Endodermal cell (in vitro differentiated cells): ENCODE measurements at regions not wholly inside any gene's neighbourhood (a gene's known extent, or its start where the extent isn't known, plus 50 kb on each side); places are given as distances from the start of the nearest gene placed in this dataset.

Experiments used
- DNase-seq: peaks from one replicate; pipeline ENCODE4 v3.0.0-alpha.2; 2017
- H3K27ac ChIP-seq: 2 replicates; pipeline ENCODE4 v1.5.1; 2013; ENCODE audit warnings: mild to moderate bottlenecking, low read depth, low read length, moderate library complexity
- H3K27me3 ChIP-seq: 2 replicates; pipeline ENCODE4 v1.6.1; 2013; ENCODE audit warnings: mild to moderate bottlenecking, low read length, moderate library complexity; ENCODE audit not compliant: insufficient read depth, control insufficient read depth, poor library complexity, severe bottlenecking
- H3K36me3 ChIP-seq: 2 replicates; pipeline ENCODE4 v1.7.0; 2013; ENCODE audit warnings: mild to moderate bottlenecking, low read length, moderate library complexity; ENCODE audit not compliant: control insufficient read depth, insufficient read depth
- H3K4me1 ChIP-seq: one replicate; pipeline ENCODE4 v1.7.0; 2013; ENCODE audit warnings: low read length; ENCODE audit not compliant: control insufficient read depth, insufficient read depth
- H3K4me3 ChIP-seq: 2 replicates; pipeline ENCODE4 v1.5.1; 2013; ENCODE audit warnings: mild to moderate bottlenecking, low read length, moderate library complexity
- H3K9ac ChIP-seq: 2 replicates; pipeline ENCODE4 v1.6.1; 2013; ENCODE audit warnings: mild to moderate bottlenecking, low read length, moderate library complexity; ENCODE audit not compliant: poor library complexity, severe bottlenecking; ENCODE audit errors: extremely low read depth
- H3K9me3 ChIP-seq: 2 replicates; pipeline ENCODE4 v1.6.1; 2013; ENCODE audit warnings: mild to moderate bottlenecking, low read length, moderate library complexity; ENCODE audit not compliant: control insufficient read depth
- H3K27ac Mint-ChIP-seq: 2 replicates; pipeline ENCODE4 v1.8.0; 2020; ENCODE audit warnings: mixed read lengths
- H3K27me3 Mint-ChIP-seq: 2 replicates; pipeline ENCODE4 v1.8.0; 2021; ENCODE audit warnings: mild to moderate bottlenecking, mixed read lengths; ENCODE audit not compliant: insufficient read depth
- H3K36me3 Mint-ChIP-seq: 2 replicates; pipeline ENCODE4 v1.8.0; 2020; ENCODE audit warnings: low read depth, mixed read lengths
- H3K4me1 Mint-ChIP-seq: 2 replicates; pipeline ENCODE4 v1.8.0; 2020; ENCODE audit warnings: mixed read lengths
- H3K4me3 Mint-ChIP-seq: 2 replicates; pipeline ENCODE4 v1.8.0; 2020; ENCODE audit warnings: mild to moderate bottlenecking, moderate library complexity, mixed read lengths
- H3K9me3 Mint-ChIP-seq: 2 replicates; pipeline ENCODE4 v1.8.0; 2020; ENCODE audit warnings: mild to moderate bottlenecking, mixed read lengths
- CTCF ChIP-seq: fragments of 200-600 bp; sonication (generic); conservative IDR thresholded peaks from 2 replicates; pipeline ENCODE4 v1.5.0; 2021; ENCODE audit warnings: antibody characterized with exemption, mild to moderate bottlenecking
- WGBS, 2 experiments: methylation state at CpG; one replicate each; pipeline versions ENCODE4 v1.1.5 to v1.1.7; 2013; ENCODE audit warnings: missing lambda C conversion rate in 2 of 2, mixed read lengths in 1 of 2; ENCODE audit not compliant: insufficient coverage in 1 of 2, insufficient read length in 1 of 2; 5-methylcytosine and 5-hydroxymethylcytosine counted together

- H3K9me3 Mint-ChIP-seq = no peaks in the 10 kb centered on the region
- WGBS, 2 experiments = 94 to 95% methylated on average over 7 of the region's 7 CpGs
- peaks cover 34% of the 10 kb centered on the region for H3K27me3 Mint-ChIP-seq
- DNase-seq = no peak
- H3K27ac ChIP-seq = no peak overlapping the region
- H3K4me3 ChIP-seq = no peak overlapping the region
- H3K27me3 ChIP-seq = peaks cover 5% of the 10 kb centered on the region
- H3K9me3 ChIP-seq = peaks cover 4% of the 10 kb centered on the region
- no peak for TF ChIP-seq CTCF
- no peaks in the 10 kb centered on the region for H3K4me1 Mint-ChIP-seq
- H3K36me3 ChIP-seq = no peaks in the 10 kb centered on the region
- no peaks in the 10 kb centered on the region for H3K36me3 Mint-ChIP-seq
- no peak overlapping the region for H3K4me3 Mint-ChIP-seq
- H3K27ac Mint-ChIP-seq = no peak overlapping the region
- no peak overlapping the region for H3K9ac ChIP-seq
- peaks cover 6% of the 10 kb centered on the region for H3K4me1 ChIP-seq
Measured at GRCh38 chr6:14670806-14671205, 553.2 kb downstream of the CD83 start.

GRCh38 chr6:14671261-14671681, 553.7 kb downstream of the CD83 start:
- peaks cover 30% of the 10 kb centered on the region for H3K27me3 Mint-ChIP-seq
- no peak for DNase-seq
- 90% methylated on average over 1 of the region's 1 CpG; no CpG with 5 or more reads in 1 of the 2 experiments for WGBS, 2 experiments

GRCh38 chr6:14671937-14672336, 554.4 kb downstream of the CD83 start:
- H3K4me3 ChIP-seq = no peak overlapping the region
- no peaks in the 10 kb centered on the region for H3K36me3 Mint-ChIP-seq
- peaks cover 25% of the 10 kb centered on the region for H3K27me3 Mint-ChIP-seq
- DNase-seq = no peak
- WGBS, 2 experiments = 94% methylated on average over 1 of the region's 1 CpG; no CpG with 5 or more reads in 1 of the 2 experiments
- no peak for TF ChIP-seq CTCF
- no peak overlapping the region for H3K4me3 Mint-ChIP-seq
- H3K27ac Mint-ChIP-seq = no peak overlapping the region
- H3K9me3 Mint-ChIP-seq = no peaks in the 10 kb centered on the region
- no peaks in the 10 kb centered on the region for H3K4me1 Mint-ChIP-seq
- no peak overlapping the region for H3K27ac ChIP-seq
- H3K36me3 ChIP-seq = no peaks in the 10 kb centered on the region
- peaks cover 6% of the 10 kb centered on the region for H3K4me1 ChIP-seq
- no peak overlapping the region for H3K9ac ChIP-seq
- peaks cover 5% of the 10 kb centered on the region for H3K27me3 ChIP-seq
- H3K9me3 ChIP-seq = peaks cover 4% of the 10 kb centered on the region

More at GRCh38 chr6:14671261-14671681, 553.7 kb downstream of the CD83 start:
- H3K4me1 ChIP-seq = peaks cover 6% of the 10 kb centered on the region
- no peak overlapping the region for H3K27ac ChIP-seq
- H3K36me3 Mint-ChIP-seq = no peaks in the 10 kb centered on the region
- H3K4me3 Mint-ChIP-seq = no peak overlapping the region
- TF ChIP-seq CTCF = no peak
- H3K4me3 ChIP-seq = no peak overlapping the region
- H3K9me3 Mint-ChIP-seq = no peaks in the 10 kb centered on the region
- H3K4me1 Mint-ChIP-seq = no peaks in the 10 kb centered on the region
- no peak overlapping the region for H3K27ac Mint-ChIP-seq
- H3K27me3 ChIP-seq = peaks cover 5% of the 10 kb centered on the region
- H3K9me3 ChIP-seq = peaks cover 4% of the 10 kb centered on the region
- no peak overlapping the region for H3K9ac ChIP-seq
- H3K36me3 ChIP-seq = no peaks in the 10 kb centered on the region
